SK-N-SH (cell line): ENCODE measurements at regions not wholly inside any gene's neighbourhood (a gene's known extent, or its start where the extent isn't known, plus 50 kb on each side); places are given as distances from the start of the nearest gene placed in this dataset.

ENCODE experiments used
- CTCF ChIA-PET: fragments of 300-600, 350-600 bp; formaldehyde crosslinking; extraction: SDS; loops from one replicate; lab custom pipeline; 2021; lab: Yijun Ruan, JAX
- POLR2A ChIA-PET: fragments of 350-600 bp; sonication (Branson Sonifier 250); formaldehyde crosslinking; extraction: SDS; loops from one replicate; lab custom pipeline; 2020; ENCODE audit warnings: antibody characterized with exemption, inconsistent platforms; lab: Yijun Ruan, JAX
- DNase-seq: peaks from one replicate; pipeline ENCODE4 v3.0.0; 2012
- H2AFZ ChIP-seq: fragments of 200-600 bp; sonication (generic); 2 replicates; pipeline ENCODE4 v1.8.1; 2016; ENCODE audit warnings: antibody characterized with exemption, mild to moderate bottlenecking, low read depth
- H3F3A ChIP-seq: fragments of 200-600 bp; sonication (generic); replicated peaks from 2 replicates; pipeline ENCODE3; 2016; ENCODE audit warnings: antibody characterized with exemption, mild to moderate bottlenecking; ENCODE audit not compliant: insufficient read depth
- H3K27ac ChIP-seq, 2 experiments: fragments of 200-500 bp in 1 of 2; fragments of 200-600 bp in 1 of 2; sonication (Bioruptor generic) in 1 of 2; sonication (generic), shearing (Covaris generic) in 1 of 2; 2 replicates each; pipeline versions ENCODE4 v1.5.1 to v1.6.1; 2014 to 2016; ENCODE audit warnings: low read depth in 2 of 2, inconsistent platforms in 1 of 2, low read length in 1 of 2, mild to moderate bottlenecking in 1 of 2, mixed read lengths in 1 of 2
- H3K27me3 ChIP-seq: fragments of 200-600 bp; sonication (generic), shearing (Covaris generic); 2 replicates; pipeline ENCODE4 v1.6.1; 2016; ENCODE audit warnings: mixed run types; ENCODE audit not compliant: insufficient read depth
- H3K36me3 ChIP-seq, 2 experiments: fragments of 200-500 bp in 1 of 2; fragments of 200-600 bp in 1 of 2; sonication (Bioruptor generic) in 1 of 2; sonication (generic) in 1 of 2; replicated peaks in 1 of 2; 2 replicates each; pipeline versions ENCODE3 to v1.5.1; 2014 to 2016; ENCODE audit warnings: low read length in 1 of 2, mild to moderate bottlenecking in 1 of 2; ENCODE audit not compliant: insufficient read depth in 2 of 2, control insufficient read depth in 1 of 2
- H3K4me1 ChIP-seq, 2 experiments: fragments of 200-500 bp in 1 of 2; fragments of 200-600 bp in 1 of 2; sonication (Bioruptor generic) in 1 of 2; sonication (generic), shearing (Covaris generic) in 1 of 2; 2 replicates each; pipeline versions ENCODE4 v1.5.1 to v1.6.1; 2014 to 2016; ENCODE audit warnings: low read depth in 1 of 2, low read length in 1 of 2, mixed run types in 1 of 2; ENCODE audit not compliant: insufficient read depth in 2 of 2, control insufficient read depth in 1 of 2
- H3K4me2 ChIP-seq: fragments of 200-600 bp; sonication (generic), shearing (Covaris generic); 2 replicates; pipeline ENCODE4 v1.6.1; 2017; ENCODE audit warnings: mixed run types
- H3K4me3 ChIP-seq, 2 experiments: fragments of 200-500 bp in 1 of 2; fragments of 200-600 bp in 1 of 2; sonication (Bioruptor generic) in 1 of 2; sonication (generic), shearing (Covaris generic) in 1 of 2; 2 replicates each; pipeline versions ENCODE4 v1.5.1 to v1.8.1; 2014 to 2016; ENCODE audit warnings: low read depth in 2 of 2, inconsistent platforms in 1 of 2, low read length in 1 of 2, mild to moderate bottlenecking in 1 of 2, mixed read lengths in 1 of 2, moderate library complexity in 1 of 2
- H3K79me2 ChIP-seq: fragments of 200-600 bp; sonication (generic); 2 replicates; pipeline ENCODE4 v1.8.1; 2017; ENCODE audit warnings: mild to moderate bottlenecking; ENCODE audit not compliant: insufficient read depth
- H3K9ac ChIP-seq: fragments of 200-600 bp; sonication (generic); 2 replicates; pipeline ENCODE4 v1.6.1; 2017; ENCODE audit warnings: mixed run types
- H3K9me2 ChIP-seq: fragments of 200-600 bp; sonication (generic); 2 replicates; pipeline ENCODE4 v1.6.1; 2017; ENCODE audit warnings: mixed run types
- H3K9me3 ChIP-seq: fragments of 200-600 bp; sonication (generic); 2 replicates; pipeline ENCODE4 v1.6.1; 2017; ENCODE audit warnings: mixed run types, mild to moderate bottlenecking, moderate library complexity
- H4K20me1 ChIP-seq: fragments of 200-600 bp; sonication (generic); 2 replicates; pipeline ENCODE4 v1.6.1; 2017; ENCODE audit warnings: mild to moderate bottlenecking, mixed run types; ENCODE audit not compliant: insufficient read depth
- CHD2 ChIP-seq: fragments of 150-350 bp; IDR thresholded peaks from 2 replicates; pipeline ENCODE4 v1.6.1; 2018; ENCODE audit warnings: low read length; ENCODE audit not compliant: partially characterized antibody
- CTCF ChIP-seq: fragments of 200-600 bp; sonication (generic); IDR thresholded peaks from 2 replicates; pipeline ENCODE4 v1.6.1; 2017; ENCODE audit warnings: antibody characterized with exemption, mild to moderate bottlenecking, moderate library complexity
- EP300 ChIP-seq, 2 experiments: IDR thresholded peaks; 2 replicates each; pipeline versions ENCODE4 v1.4.0 to v1.6.1; 2012; ENCODE audit warnings: borderline replicate concordance in 1 of 2, low read depth in 1 of 2, low read length in 1 of 2
- FOXJ3 ChIP-seq: sonication (generic); formaldehyde crosslinking; IDR thresholded peaks from 2 replicates; pipeline ENCODE4 v1.5.1; 2020; ENCODE audit warnings: mild to moderate bottlenecking, missing genetic modification reagents
- GABPA ChIP-seq: IDR thresholded peaks from 2 replicates; pipeline ENCODE4 v1.4.0; 2012; ENCODE audit warnings: low read depth, mild to moderate bottlenecking
- MEF2A ChIP-seq: IDR thresholded peaks from 2 replicates; pipeline ENCODE4 v1.4.0; 2012; ENCODE audit warnings: low read depth, borderline replicate concordance
- MXI1 ChIP-seq: IDR thresholded peaks from 2 replicates; pipeline ENCODE4 v1.6.1; 2012; ENCODE audit warnings: mild to moderate bottlenecking, low read depth, low read length, improper control_type of control experiment
- NRF1 ChIP-seq: IDR thresholded peaks from 2 replicates; pipeline ENCODE4 v1.6.1; 2012; ENCODE audit warnings: low read depth, mild to moderate bottlenecking, low read length
- POLR2AphosphoS5 ChIP-seq: IDR thresholded peaks from 2 replicates; pipeline ENCODE4 v1.6.1; 2012; ENCODE audit warnings: low read depth, low read length
- RCOR1 ChIP-seq: fragments of 150-350 bp; IDR thresholded peaks from 2 replicates; pipeline ENCODE4 v1.6.1; 2017; ENCODE audit warnings: antibody characterized with exemption, low read length
- REST ChIP-seq: IDR thresholded peaks from 2 replicates; pipeline ENCODE4 v1.6.1; 2012; ENCODE audit warnings: mild to moderate bottlenecking, low read depth, low read length, moderate library complexity
- RXRA ChIP-seq: IDR thresholded peaks from 2 replicates; pipeline ENCODE4 v1.4.0; 2012; ENCODE audit warnings: low read depth, mild to moderate bottlenecking, borderline replicate concordance
- SIN3A ChIP-seq: IDR thresholded peaks from 2 replicates; pipeline ENCODE4 v1.6.1; 2012; ENCODE audit warnings: low read depth, mild to moderate bottlenecking, low read length, moderate library complexity, borderline replicate concordance
- WGBS: methylation state at CpG from one replicate; pipeline ENCODE4 v1.1.6; 2017; ENCODE audit warnings: low lambda C conversion rate; 5-methylcytosine and 5-hydroxymethylcytosine counted together

- Histone ChIP-seq H4K20me1 (no peaks in the 10 kb centered on the region), H3K4me2 (no peak overlapping the region), H3K9me2 (no peaks in the 10 kb centered on the region), H3K36me3 (no peaks in the 10 kb centered on the region), H3F3A (no peaks in the 10 kb centered on the region), H3K27ac (no peak overlapping the region), H3K9ac (no peak overlapping the region), H3K27me3 (no peaks in the 10 kb centered on the region), H3K4me1 (no peaks in the 10 kb centered on the region), H2AFZ (no peak overlapping the region)
- CTCF ChIA-PET: no interaction called here
- WGBS: 72% methylated on average over 8 of the region's 8 CpGs
- no peak for TF ChIP-seq CTCF
- TF ChIP-seq NRF1: no peak
- TF ChIP-seq CHD2: no peak
- TF ChIP-seq MXI1: no peak
- no peak for TF ChIP-seq REST
- no peak for TF ChIP-seq SIN3A
- no peak for TF ChIP-seq POLR2AphosphoS5
- no peak for TF ChIP-seq EP300 (IDR thresholded peaks at IDR 0.05; ENCODE audit: borderline replicate concordance in 1 of 2, low read depth in 1 of 2, low read length in 1 of 2)
- TF ChIP-seq GABPA: no peak
- TF ChIP-seq RCOR1: no peak
- no peak for TF ChIP-seq MEF2A
- TF ChIP-seq, all 33 proteins: peak for 0
- H3K9me3 ChIP-seq: no peaks in the 10 kb centered on the region
- DNase-seq: no peak
- H3K79me2 ChIP-seq: no peaks in the 10 kb centered on the region
- POLR2A ChIA-PET: interaction anchor here (0.5 kb wide), 1 partner anchor 89 kb away, joined by 5 read pairs; no protein-coding TSS in a partner anchor
- no peak overlapping the region for H3K4me3 ChIP-seq
Observed at GRCh38 chr7:131219312-131220041, 108.2 kb upstream of the MKLN1 start.

GRCh38 chr7:131221061-131221460 lies 106.6 kb upstream of the MKLN1 start:
- Histone ChIP-seq H3K79me2 (no peaks in the 10 kb centered on the region), H2AFZ (no peak overlapping the region), H3K9me2 (no peaks in the 10 kb centered on the region), H3K36me3 (no peaks in the 10 kb centered on the region), H3K9me3 (no peaks in the 10 kb centered on the region), H3K4me3 (no peak overlapping the region), H3K4me2 (no peak overlapping the region), H3K27ac (no peak overlapping the region), H3K4me1 (peaks cover 0 to 2% of the 10 kb centered on the region in 2 experiments; a peak in 1 of 4 replicates), H3K9ac (no peak overlapping the region), H3K27me3 (no peaks in the 10 kb centered on the region), H4K20me1 (no peaks in the 10 kb centered on the region), H3F3A (no peaks in the 10 kb centered on the region)
- TF ChIP-seq RXRA (no peak), FOXJ3 (CRISPR knock-in tag) (no peak), CHD2 (no peak), GABPA (no peak)
- ChIA-PET POLR2A (no interaction called here), CTCF (no interaction called here)
- no peak for DNase-seq
- WGBS: 95% methylated on average over 3 of the region's 3 CpGs
